Hematopoietic multipotent progenitor cell treated with erythropoietin and hydrocortisone succinate and interleukin-3 and kit ligand, for 17 days (in vitro differentiated cells): ENCODE measurements at regions not wholly inside any gene's neighbourhood (a gene's known extent, or its start where the extent isn't known, plus 50 kb on each side); places are given as distances from the start of the nearest gene placed in this dataset.

ENCODE experiments used
- DNase-seq: peaks from one replicate; pipeline ENCODE4 v3.0.0-alpha.2; 2015; ENCODE audit warnings: low spot score

DNA sequence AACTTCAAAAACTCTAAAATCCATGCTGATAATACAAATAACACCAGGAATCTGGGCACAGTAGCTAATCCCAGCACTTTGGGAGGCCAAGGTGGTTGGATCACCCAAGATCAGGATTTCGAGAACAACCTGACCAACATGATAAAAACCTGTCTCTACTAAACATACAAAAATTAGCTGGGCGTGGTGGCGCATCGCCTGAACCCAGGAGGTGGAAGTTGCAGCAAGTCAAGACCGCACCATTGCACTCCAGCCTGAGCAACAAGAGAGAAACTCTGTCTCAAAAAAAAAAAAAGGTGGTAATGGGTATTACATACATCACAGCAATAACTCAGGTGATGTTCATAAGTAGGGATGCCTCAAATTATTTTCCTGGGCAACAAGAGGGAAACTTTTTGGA, 315.0 kb upstream of the MEOX2 start:
- no peak for DNase-seq

DNA sequence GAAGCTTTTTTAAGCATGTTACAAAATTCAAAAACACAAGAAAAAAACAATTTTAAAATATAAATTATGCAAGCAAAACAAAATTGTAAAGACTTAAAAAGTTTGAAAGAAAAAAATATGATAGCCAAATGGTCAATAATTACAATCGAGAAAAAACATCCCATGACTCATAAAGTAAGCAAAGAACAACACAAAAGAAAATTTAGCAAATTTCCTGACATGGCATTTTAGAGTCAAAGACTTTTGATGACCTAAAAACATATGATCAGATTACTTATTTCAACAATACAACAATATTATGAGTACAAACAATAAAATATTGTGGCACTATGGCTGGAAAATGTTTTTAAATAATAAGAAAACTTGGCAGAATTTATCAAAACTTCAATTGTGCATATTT, 312.1 kb upstream of the MEOX2 start:
- no peak for DNase-seq

DNA sequence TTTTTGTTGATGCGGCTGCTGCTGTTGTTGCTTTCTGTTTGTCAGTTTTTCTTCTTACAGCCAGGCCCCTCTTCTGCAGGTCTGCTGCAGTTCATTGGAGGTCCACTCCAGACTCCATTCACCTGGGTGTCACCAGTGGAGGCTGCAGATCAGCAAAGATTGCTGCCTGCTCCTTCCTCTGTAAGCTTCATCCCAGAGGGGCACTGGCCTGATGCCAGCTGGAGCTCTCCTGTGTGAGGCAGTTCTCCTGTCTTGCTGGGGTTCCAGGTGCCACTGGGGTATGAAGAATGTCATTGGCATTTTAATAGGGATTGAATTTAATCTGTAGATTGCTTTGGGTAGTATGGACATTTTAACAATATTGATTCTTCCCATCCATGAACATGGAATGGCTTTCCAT, 308.5 kb upstream of the MEOX2 start:
- no peak for DNase-seq

DNA sequence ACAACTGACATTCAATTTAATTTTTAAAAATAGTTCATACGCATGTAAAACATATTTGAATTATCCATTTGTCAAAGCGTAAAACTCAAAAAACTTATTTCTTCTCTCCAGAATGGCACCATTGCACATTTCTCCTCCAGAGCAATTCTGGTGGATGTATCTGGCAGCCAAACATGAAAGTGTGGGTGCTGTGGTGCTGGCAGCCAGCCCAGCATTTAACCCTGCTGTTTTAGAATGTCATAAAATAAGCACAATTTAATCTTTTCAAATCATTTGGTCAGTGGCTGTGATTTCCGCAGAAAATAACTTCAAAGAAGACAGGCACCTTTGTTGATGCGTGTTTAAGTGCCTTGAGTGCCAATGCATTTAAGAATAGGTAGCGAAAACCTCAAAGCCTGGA, 302.7 kb upstream of the MEOX2 start:
- no peak for DNase-seq

DNA sequence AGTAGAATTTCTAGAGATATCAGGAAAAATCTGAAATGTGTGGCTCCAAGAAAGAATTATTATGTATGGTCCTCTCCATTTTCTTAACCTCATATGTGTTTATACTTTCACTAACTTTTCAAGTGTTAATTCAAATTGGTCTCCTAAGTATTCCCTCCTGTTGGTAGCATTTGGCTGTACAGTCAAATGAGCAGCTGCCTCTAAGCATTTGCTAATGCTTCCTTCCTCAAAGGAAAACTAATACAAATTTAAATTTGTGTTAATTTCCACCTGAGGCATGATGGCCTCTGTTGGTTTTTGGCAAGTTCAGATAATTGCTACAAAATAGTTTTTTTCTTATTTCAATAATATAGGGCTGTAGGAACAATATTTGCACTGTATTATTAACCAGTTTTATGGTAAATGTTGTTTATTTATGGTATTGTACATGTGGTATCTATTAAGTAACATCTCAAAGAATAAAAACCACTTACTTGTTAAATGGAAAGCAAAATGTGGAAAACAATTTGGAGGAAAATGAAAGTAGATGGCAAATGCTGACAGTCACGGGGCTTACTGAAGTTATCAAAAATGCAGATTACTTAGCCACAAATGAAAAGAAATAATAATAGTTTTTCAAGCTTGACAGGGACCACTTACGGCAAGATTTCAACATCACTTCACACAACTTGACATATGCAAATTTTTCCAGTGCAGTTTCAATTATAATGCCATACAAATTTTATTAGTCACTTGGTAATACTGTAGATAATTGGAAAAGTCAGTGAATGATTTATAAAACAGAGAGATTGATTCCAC, 299.3 kb upstream of the MEOX2 start:
- no peak for DNase-seq

DNA sequence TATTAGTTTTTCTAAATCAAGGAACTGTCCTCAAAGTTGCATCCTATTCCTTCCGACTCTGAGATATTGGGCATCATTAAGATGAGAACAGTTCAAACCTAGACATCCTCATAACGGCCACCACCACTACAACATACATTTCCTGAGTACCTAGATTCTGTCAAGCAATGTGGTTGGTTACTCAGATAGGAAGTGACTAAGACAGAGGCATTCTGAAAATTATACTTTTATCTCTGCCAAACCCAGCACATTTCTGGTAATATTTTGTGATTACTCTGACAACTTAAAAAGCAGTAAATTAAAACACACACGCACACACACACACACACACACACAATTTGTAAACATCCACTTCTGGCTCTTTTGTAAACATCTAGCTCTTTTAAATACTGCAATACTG, 291.2 kb upstream of the MEOX2 start:
- no peak for DNase-seq

DNA sequence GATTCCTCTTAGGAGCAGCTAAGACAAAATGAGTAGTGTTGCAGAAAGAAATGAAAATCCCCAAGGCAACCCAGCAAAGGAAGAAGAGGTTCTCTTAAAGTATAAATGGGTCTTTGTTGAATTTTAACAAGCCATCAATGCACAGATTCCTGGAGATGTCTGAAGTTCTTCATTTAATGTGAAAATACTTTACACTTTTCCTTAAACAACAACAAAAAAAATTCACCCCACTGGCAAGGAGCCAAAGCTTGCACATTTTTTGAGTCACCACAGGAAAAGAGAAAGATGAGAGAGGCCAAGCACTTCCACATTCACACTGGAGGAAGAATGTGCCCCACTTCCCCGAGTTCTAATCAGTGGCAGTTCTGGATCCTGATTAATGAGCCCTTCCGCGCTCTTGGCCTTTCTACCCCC, 286.4 kb upstream of the MEOX2 start:
- no peak for DNase-seq

DNA sequence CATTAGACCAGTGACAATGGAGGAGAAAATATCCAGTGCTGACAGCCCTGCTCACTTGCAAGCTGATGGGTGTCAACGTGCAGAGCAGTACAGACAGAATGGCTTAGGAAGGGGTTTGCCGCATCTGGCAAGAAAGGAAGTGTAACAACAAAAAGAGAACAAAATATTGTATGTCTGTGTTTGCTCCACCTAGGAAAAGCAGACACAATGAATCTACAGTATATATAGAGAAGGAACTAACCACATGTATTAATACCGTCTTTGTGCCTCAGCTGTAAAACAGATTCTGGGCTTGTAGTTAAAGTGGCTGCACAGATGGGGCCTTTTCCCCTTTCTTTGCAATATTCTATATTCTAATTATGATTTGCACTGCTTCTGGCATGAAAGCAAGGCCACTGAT, 281.1 kb upstream of the MEOX2 start:
- no peak for DNase-seq

DNA sequence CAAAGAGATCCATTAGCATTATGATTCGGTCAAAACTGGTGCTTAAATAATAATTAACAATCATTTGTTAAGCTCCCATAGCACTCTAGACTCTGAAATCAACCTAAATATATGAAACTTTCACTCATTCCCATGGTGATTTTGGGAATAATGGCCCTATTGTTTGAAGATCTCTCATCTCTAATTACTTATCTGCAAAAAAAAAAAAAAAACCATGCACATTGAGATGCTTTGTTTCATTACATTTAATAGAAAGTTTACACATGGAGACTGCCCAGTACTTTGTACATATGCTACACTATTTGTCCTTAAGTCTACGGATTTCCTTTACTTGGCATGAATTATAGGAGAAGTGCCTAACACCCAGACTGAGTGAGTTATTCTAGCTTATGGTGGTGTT, 280.6 kb upstream of the MEOX2 start:
- DNase-seq, result no peak

DNA sequence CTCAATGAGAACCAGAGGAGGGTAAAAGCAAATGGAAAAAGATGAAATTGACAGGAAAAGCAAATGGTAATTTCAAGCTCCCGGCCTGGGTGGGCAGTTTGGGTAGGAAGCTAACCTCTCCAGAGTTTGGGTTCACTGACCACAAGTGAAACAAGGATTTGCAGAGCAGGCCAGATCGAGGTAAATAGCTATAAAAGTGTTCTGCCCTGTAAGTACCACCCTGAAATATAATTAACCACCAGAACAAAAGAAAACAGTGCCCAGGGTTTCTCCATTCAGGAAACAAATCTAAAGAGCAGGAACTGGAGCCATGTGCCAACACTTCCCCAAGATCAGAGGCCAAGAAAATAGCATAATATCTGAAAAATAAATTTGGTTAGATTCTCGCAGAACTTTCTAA, 276.7 kb upstream of the MEOX2 start:
- DNase-seq, result no peak

DNA sequence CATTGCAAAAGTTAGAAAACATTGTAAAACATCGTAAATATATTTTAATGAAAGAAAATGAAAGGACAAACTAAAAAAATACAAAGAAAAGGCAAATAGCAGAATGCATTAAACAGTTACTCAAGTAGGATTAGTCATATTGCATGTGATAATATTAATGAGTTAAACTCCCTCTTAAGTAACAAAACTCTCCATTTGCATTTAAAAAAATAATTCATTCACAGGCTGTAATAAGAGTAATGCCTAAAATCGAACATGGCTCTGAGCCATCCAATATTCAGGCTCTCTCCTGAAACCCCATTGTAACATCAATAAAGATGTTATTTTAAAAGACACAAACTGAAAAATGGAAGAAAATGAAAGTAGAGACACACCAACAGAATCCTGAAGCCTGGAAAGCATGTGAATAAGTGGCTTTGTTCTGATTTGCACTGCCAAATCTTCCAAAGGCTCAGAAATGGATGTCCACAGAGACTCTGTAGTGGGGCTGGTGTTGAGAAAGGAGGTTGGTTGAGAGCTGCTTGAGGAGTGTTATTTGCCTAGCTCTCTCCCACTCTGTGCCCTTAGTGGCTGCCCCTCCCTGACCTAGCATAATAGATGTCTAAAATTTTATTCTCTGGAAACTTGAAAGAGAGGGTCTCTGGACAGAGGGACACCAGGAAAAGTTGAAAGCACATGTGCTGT, 268.3 kb upstream of the MEOX2 start:
- no peak for DNase-seq

DNA sequence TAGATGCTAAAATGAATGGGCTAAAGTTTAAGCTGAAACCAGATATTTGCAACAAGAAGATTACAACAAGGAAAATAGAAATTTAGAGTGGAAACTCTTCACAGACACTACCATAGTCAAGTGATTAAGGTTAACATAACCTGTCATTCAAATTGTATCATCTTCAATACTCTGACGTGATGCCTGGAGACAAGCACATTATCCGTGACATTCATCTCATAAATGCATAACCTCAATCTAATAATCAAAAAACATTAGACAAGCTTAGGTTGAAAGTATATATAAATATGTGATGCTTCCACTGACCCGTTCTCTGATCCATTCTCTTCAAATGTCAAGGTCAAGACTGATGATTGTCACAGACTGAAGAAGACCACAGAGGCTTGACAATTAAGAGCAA, 263.8 kb upstream of the MEOX2 start:
- DNase-seq, result no peak

DNA sequence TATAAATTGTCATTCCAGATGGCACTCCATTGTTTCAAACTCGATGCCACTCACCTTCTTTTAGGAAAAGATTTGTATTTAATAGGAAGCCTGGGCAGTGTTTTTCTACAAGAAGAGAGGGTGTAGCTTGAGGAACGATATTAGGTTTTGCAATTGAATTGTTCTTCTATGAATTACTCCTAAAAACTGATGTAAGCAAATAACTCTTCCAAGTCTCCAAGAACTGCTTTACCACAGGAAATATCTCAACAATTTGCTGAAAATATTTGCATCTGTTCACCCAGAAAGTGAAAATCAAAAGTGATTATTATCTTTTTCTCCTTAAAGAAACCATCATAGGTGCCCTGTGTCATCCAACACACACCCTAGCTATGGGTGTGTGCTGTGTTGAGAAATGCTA, 261.3 kb upstream of the MEOX2 start:
- no peak for DNase-seq

DNA sequence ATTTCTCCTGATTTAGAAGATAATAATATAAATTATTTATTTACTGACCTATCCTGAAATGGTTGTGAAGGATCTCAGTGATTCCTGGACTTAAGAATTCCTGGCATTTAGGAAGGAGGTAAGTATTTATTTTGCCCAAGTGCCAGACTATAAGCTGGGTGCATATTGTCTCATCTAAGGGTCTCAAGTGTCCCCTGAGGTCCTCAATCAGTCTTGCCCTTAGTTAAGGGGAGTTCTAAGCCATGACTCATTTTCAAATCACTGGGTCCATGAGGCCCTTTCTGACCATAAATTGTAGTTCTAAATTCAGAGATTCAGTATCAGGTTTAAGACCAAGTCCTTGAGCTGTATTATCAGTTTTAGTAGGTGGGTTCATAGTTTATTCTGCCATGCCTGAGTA, 251.6 kb upstream of the MEOX2 start:
- no peak for DNase-seq

DNA sequence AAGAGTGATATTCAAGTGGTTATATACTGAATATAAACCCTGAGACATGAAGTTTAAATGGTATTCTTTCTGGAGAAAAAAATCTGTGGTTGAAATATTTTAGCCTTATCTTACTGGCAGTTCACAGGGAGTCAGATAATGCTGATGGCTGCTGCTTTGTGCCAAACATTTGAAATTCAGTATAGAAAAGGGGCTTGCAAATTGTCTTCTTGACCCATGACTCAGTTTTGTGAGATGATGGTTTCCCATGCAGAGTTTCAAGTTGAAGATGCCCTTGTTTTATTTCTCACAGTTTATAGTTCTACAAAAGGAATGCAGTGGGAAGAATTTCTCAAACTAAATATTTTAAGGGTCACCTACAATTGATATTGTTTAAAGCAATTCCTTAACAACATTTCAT, 251.1 kb upstream of the MEOX2 start:
- no peak for DNase-seq

DNA sequence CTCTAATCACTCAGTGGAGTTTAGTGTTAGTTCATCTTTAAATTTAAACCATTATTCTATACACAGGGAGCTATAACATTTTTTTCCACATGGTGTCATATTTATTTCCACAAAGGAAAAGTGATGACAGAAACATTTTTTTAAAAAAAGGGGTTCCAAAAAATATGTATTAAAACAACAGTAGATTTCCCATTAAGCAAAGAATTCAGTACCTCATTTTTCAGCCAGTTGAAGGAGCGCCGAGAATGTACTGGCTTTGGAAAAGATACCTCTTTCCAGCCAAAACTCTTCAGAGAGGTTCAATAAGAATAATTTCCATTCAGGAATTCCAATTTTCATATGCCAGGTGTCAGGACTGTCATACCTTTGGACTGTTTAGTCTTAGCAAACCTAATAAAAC, 250.5 kb upstream of the MEOX2 start:
- no peak for DNase-seq

DNA sequence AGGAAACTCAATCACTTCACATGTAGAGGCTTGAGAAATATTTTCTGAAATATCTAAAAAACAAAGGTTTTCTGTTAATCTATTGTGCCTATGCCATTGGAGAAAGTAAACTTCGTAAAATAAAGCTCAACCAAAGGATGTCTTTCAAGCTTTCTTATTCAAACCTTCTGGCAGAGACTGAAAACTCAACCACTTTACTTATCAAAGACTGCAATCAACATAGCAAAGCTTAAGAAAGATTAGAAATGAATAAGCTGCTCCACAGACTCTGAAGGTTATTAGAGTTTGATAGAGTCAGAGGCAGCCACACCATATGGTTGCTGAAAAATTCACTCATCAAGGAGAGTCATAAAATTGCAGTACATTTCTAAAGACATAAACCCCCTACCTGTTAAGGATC, 245.8 kb upstream of the MEOX2 start:
- DNase-seq, result no peak

DNA sequence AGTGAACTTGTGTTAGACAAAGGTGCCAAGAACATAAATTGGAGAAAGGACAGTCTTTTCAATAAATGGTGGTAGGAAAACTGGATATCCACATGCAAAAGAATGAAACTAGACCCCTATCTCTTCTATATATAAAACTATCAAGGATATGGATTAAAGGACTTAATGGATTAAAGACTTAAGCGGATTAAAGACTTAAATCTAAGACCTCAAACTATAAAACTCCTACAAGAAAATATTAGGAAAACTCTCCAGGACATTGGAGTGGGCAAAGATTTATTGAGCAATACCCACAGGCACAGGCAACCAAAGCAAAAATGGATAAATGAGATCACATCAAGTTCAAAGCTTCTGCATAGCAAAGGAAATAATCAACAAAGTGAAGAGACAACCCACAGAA, 242.9 kb upstream of the MEOX2 start:
- no peak for DNase-seq

DNA sequence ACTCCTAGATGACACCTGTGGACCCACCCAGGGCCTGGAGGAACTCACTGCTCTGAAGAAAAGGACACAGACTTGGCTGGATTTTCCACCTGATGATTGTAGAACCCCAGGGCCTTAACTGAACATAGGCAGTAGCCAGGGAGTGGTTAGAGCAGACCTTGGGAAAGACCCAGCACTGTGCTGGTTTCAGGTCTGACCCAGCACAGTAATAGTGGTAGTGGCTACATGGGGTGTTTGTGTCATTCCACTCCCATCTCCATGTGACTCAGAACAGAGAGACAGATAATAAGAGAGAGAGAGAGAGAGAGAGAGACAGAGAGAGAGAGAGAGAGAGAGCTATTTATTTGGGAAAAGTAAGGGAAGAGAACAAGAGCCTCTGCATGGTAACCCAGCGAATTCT, 239.1 kb upstream of the MEOX2 start:
- DNase-seq, result no peak

DNA sequence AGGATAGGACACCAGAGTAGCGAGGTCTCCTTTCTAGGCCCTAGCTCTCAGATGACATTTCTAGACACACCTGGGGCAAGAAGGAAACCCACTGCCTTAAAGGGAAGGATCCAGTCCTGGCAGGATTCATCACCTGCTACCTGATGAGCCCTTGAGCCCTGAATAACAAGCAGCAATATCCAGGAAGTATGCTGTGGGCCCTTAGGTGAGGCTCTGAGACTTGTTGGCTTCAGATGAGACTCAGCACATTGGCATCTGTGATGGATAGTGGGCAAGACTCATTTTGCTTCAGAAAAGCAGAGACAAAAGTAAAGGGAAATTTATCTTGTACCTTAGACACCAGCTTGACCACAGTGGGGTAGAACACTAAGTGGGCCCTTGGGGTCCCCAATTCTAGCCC, 238.4 kb upstream of the MEOX2 start:
- no peak for DNase-seq

DNA sequence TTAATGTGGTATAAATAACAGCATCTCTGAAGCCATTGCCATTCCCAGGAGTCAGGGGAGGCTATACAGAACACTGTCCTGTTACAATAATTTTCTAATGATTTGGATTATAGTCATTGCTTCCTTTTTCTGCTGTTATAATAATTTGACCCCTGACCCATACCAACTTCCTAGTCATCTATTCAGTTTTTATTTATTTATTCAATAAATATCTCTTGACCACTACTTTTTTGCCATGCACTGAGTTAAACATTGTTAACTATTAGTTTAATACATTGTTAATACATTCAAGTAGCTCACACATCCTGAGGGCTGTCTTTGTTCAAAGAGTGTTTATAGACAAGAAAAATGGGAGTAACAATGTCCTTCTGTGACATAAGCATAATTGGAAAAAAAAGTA, 235.5 kb upstream of the MEOX2 start:
- DNase-seq, result no peak

DNA sequence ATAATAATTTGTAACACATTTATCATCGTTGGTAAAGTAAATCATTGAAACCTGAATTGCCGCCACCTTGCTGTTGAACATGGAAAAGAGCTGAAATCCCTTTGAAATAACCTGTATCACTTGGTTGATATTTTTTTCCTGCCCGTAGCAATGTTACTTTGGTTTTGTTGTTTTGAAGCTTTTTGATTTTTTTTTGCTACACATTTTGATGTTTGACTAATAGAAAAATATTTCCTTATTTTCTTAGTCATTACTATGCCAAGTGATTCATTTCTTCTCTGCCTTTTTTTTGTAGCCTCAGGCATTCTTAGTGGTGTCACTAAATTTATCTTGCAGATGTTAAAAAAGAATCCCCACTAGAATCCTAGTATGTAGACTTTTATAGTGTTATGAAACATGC, 235.1 kb upstream of the MEOX2 start:
- no peak for DNase-seq

DNA sequence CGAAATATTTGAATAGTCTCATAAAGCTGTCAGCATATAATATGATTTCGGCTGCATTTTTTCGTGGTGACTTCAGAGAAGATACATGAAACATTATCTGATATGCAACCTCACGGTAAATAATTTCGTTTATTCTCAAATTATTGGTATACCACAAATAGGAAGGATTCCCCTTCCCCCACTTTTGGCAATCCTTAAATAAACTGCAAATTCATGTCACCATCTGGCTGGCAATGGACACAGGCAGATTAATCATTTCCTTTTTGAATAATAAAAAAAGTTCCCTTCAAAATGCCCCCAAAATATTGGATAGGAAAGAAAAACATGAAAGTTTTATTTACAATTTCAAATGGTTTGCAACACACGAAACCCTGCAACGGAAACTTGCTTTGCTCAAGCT, 234.5 kb upstream of the MEOX2 start:
- no peak for DNase-seq
